Sciatic nerve (tissue), 2 donors: ENCODE measurements at regions not wholly inside any gene's neighbourhood (a gene's known extent, or its start where the extent isn't known, plus 50 kb on each side); places are given as distances from the start of the nearest gene placed in this dataset.
A peak's percentile ranks its signal among the peaks of the same experiment; 100 is the strongest.

Source experiments
- ATAC-seq: fragments of 200-7000 bp; cut with Tn5 transposase; one replicate; pipeline ENCODE4 v1.9.1; 2020; ENCODE audit warnings: mild to moderate bottlenecking, moderate library complexity
- DNase-seq: peaks from one replicate; pipeline ENCODE4 v3.0.0-alpha.2; 2020; ENCODE audit warnings: low spot score
- intact Hi-C: fragments of 100-400 bp; cut with DNase I; formaldehyde crosslinking; loops from one replicate; pipeline ENCODE4 v1.14.2; 2022
- donor health status: DM: no; HTN: no; CAD: no.
- donor health status: DM: no; HTN: no; CAD: no.

- intact Hi-C loops: no loop called here
- ATAC-seq: no peak
- no peak for DNase-seq
Measured at GRCh38 chr3:170787464-170787863, 82.5 kb downstream of the RPL22L1 start.

DNA sequence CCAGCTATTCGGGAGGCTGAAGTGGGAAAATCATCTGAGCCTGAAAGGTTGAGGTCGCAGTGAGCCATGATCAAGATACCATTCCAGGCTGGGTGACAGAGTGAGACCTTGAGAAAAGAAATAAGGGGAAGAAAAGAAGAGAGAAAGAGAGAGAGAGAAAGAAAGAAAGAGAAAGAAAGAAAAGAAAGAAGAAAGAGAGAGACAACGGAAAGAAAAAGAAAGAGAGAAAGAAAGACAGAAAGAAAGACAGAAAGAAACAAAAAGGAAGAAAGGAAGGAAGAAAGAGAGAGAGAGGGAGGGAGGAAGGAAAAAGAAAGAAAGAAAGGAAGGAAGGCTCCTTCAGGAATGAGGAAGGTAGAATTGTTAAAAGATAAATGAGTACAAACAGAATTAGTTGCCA, 84.5 kb downstream of the RPL22L1 start:
- ATAC-seq: no peak
- no peak for DNase-seq
- intact Hi-C loops: no loop called here

DNA sequence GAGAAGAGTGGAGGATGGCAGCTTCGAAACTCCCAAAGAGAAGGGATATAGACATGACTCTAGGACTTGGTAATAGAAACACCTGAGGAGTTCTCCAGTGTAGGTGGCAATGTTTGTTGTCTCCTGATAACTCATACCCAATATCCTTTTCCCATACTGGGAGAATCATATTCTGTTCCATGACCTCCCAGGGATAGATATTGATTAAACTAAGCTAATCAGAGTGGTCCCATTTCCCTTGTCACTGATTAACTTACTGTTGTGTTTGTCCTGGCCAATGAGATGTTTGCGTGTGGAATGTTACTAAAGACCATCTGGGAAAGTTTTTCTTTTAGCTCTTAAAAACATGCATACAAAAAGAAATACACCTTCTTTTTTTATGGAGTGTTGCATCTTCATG, 85.6 kb downstream of the RPL22L1 start:
- intact Hi-C loops: no loop called here
- ATAC-seq (no peak), DNase-seq (no peak)

- intact Hi-C loops: no loop called here
- DNase-seq: no peak
- no peak for ATAC-seq
Measured at GRCh38 chr3:170780955-170781354, 89.0 kb downstream of the RPL22L1 start.

DNA sequence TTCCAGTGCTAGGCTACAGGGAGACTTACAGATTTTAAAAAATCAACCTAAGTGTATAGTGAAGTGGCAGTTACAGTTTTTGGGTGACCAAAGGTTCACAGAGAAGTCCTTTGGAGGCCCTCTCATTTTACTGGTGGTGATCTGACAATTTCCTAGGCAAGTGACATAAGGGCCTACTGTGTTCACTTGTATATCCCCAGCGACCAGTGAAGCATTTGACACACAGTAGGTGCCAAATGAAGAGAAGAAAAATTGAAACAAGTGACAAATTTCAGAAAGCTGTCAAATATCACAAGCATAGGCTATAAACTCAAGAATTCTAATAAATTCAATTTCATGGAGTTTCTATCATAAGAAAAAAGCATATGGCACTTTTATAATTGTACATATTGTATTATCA, 89.5 kb downstream of the RPL22L1 start:
- intact Hi-C loops: no loop called here
- ATAC-seq (no peak), DNase-seq (no peak)

- no peak for ATAC-seq
- intact Hi-C loops: no loop called here
Measured at GRCh38 chr3:170778240-170779217, 91.5 kb downstream of the RPL22L1 start.

DNA sequence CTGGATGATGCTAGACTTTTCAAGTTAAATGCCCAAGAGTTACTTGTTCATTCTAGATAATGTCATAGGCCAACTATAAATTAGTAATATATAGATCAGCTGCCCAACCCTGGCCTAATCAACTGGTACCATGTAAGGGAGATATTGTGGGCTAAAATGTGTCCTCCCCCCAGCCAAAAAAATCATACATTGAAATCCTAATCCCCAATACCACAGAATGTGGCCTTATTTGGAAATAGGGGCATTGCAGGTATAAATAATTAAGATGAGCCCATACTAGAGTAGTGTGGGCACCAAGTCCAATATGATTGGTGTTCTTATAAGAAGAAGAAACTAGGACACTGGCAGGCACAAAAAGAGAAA, 92.5 kb downstream of the RPL22L1 start:
- ATAC-seq: no peak
- intact Hi-C loops: no loop called here

More at GRCh38 chr3:170778240-170779217, 91.5 kb downstream of the RPL22L1 start:
- no peak for DNase-seq

DNA sequence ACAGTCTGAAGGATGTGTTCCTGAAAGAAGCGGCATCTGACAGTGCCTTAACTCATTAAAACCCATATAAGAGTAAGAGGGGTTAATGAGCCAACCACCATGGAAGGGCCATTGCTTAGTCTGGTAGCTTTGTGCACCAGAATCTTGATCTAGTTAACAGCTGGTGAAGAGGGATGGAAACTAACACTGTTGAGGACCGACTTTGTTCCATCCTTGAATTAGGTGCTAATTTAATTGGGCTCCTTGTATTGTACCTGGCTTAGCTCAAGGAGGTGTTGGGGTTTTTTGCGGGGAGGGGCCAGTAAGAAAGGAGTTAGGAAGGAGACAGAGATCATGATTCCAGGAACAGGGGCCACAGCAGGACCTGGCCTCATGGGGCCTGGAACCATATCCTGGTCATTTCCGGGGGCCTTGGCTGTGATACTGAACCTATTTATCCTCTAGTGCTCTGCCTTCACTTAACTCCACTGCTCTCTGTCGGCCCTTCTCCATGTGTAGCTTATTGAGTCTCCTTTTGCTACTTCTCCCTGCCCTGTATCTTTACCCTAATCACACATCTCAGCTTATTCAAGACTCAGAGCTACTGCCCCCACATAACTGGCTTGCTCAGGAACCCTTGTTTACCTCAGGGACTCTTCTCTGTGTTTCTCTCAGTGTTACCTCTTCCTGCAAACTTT, 93.0 kb downstream of the RPL22L1 start:
- no peak for DNase-seq
- intact Hi-C loops: no loop called here
- ATAC-seq: no peak

More for the DNA sequence above, 92.5 kb downstream of the RPL22L1 start:
- no peak for DNase-seq

DNA sequence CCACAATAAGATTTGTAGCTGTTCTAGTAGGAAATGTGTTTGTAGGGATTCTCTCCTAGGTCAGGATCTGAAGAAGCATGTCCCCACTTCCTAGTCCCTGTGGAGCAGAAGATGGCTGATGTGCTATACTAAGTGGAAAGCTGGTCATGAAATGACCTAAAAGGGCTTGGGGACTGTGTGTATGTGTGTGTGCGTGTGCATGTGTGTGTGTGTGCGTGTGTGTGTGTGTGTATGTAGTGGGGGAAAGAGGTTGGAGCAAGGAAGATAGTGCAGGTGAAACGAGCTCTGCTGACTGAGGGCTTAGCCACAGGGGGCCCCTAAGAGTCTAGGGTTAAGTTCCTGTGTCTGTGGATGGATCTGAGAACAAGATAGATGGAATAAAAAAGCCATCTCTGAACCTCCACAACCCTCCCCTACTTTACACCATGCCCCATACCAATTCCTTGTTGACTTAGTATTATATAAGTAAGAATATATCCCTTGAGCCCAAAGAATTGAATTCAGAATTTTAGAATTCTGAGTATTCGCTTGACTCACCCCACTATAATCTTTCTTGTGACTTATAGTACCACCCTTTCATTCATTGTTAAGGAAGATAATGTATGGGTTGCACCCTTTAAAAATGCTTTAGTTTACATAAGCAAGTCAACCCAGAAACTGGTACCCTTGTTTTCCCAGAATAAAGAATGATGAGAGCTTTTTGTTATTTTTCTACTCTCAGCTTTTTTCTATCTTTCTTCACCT, 96.1 kb downstream of the RPL22L1 start:
- no peak for ATAC-seq
- no peak for DNase-seq
- intact Hi-C loops: no loop called here

DNA sequence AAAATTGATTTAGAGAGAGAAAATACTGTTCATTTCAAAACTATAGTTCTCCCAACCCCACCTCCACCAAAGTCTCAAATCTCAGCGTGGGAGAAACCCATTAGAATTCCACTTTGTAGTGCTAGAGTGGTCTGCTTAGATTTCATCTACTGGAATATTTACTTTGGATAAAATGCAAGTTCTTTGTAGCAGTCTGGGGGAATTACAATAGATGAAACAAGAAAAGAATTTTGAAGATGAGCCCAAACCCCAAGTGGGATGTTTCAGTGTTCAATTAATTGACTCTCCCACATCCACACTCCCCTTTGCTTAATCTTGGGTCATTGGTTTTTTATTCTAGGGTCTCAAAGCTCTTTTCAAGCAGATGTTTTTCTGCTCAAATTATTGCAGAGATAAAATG, 97.8 kb downstream of the RPL22L1 start:
- intact Hi-C loops: no loop called here
- DNase-seq: no peak

GRCh38 chr3:170768334-170768801, 101.6 kb downstream of the RPL22L1 start:
- ATAC-seq: peak; percentile 79
- intact Hi-C loops: no loop called here
- no peak for DNase-seq

More for the DNA sequence above, 97.8 kb downstream of the RPL22L1 start:
- no peak for ATAC-seq

DNA sequence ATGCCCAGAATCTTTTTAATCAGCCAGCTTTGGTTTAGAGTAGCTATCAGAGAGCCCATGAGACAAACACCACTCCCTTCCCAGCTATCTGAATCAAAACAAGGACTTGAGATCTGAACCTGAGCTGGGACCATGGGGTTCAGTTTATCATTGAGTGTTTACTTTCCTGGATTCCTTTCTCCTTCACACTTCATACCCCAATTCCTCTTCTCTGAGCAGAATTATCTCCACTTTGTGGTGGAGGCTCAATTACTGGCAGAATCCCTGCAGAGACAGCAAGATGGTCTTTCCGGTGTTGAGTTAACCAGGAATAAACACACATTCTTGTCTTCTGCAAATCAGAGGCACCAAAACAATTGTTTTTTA, 102.4 kb downstream of the RPL22L1 start:
- DNase-seq (no peak), ATAC-seq (no peak)
- intact Hi-C loops: no loop called here

DNA sequence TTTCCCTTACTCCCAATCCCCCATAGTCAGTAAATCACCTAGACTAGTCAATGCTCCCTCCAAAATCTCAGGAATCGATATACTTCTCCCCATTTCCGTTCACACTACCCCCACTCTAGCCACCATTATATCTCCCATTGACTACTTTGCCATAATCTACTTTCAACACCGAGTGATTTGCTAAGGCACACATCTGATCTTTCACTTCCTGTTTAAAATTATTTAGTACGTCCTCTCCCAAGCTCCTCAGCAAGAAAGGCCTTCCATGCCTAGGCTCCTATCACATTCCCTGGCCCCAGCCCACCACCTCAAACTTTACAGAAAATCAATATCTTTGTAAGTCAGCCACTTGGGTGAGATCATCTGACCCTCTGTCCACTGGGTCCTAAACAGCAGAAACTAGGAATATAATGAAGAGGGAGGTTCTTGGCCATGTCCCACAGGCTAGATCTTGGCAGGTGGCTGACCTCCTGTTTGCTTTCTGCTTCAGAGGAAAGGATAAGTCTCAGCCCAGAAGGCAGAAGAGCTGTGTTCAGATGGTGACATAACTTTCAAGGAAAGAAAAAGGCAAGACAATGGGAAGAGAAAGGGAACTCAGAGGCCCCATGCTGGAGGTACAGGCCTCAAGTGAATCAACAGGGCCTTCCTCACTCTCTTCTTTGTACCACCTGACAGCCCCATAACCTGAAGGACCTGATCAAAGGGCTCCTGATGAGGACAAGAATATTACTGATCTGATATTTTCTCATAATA, 103.0 kb downstream of the RPL22L1 start:
- intact Hi-C loops: no loop called here
- DNase-seq (no peak), ATAC-seq (no peak)

GRCh38 chr3:170766253-170766652, 103.7 kb downstream of the RPL22L1 start:
- no peak for ATAC-seq
- intact Hi-C loops: no loop called here
- DNase-seq: no peak

GRCh38 chr3:170765419-170766078, 104.4 kb downstream of the RPL22L1 start:
- intact Hi-C loops: no loop called here
- ATAC-seq (no peak), DNase-seq (no peak)

GRCh38 chr3:170764017-170764416, 106.0 kb downstream of the RPL22L1 start:
- ATAC-seq (no peak), DNase-seq (no peak)
- intact Hi-C loops: no loop called here

GRCh38 chr3:170762064-170762463, 107.9 kb downstream of the RPL22L1 start:
- DNase-seq (no peak), ATAC-seq (peak; percentile 58)
- intact Hi-C loops: no loop called here

- DNase-seq: no peak
- no peak for ATAC-seq
Measured at GRCh38 chr3:170761103-170761502, 108.9 kb downstream of the RPL22L1 start.

DNA sequence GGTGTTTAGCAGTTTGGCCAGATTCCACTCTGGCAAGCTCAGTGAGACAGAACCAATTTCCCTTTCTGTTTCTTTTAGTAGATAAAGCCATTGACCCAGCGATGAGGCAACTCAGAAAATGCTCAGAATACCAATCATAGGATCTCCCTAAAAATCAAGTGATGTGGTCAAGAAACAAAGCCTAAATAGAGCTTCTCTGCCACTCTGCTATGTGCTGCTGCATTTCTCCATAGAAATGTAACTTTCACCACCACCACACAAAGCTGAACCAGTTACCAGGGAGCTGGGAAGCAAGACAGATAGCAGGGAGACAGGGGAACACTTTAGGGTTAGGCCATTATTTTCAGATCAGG, 109.8 kb downstream of the RPL22L1 start:
- intact Hi-C loops: no loop called here
- peak; percentile 48 for ATAC-seq
- DNase-seq: no peak

More at GRCh38 chr3:170761103-170761502, 108.9 kb downstream of the RPL22L1 start:
- intact Hi-C loops: no loop called here
